OCI-LY1 (cell line): ENCODE measurements at regions not wholly inside any gene's neighbourhood (a gene's known extent, or its start where the extent isn't known, plus 50 kb on each side); places are given as distances from the start of the nearest gene placed in this dataset.

Experiments used
- EZH2 ChIP-seq: fragments of 200-600 bp; sonication (generic), shearing (Covaris generic); IDR thresholded peaks from 2 replicates; pipeline ENCODE4 v1.8.0; 2017; ENCODE audit warnings: borderline replicate concordance, mixed run types, mild to moderate bottlenecking, antibody characterized with exemption, low read length, moderate library complexity, mixed read lengths
- TF ChIP-seq, protein P1 (sequence below): fragments of 200-600 bp; sonication (generic), shearing (Covaris generic); IDR thresholded peaks from 2 replicates; pipeline ENCODE4 v1.5.1; 2017; ENCODE audit warnings: mild to moderate bottlenecking, antibody characterized with exemption, low read length, moderate library complexity, mixed read lengths

DNA sequence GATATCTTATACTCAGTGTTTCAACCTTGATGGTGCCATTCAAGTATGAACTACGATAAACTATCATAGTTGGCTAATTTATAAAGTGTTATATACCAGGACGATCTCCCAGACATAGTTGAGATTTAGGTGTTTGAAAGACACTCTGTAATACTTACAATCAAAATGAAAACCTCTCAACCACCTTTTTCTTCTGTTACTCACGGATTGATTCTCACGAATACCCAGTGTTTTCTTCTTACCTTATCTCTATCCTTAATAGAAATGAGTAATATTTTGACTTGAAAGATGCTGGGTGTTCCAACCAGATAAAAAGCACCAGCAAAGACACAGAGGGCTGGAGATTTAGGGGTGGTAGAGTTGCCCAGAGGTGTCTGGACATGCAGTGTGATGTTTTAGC lies 169.9 kb downstream of the PTCSC3 start:
- TF ChIP-seq, protein P1, sequence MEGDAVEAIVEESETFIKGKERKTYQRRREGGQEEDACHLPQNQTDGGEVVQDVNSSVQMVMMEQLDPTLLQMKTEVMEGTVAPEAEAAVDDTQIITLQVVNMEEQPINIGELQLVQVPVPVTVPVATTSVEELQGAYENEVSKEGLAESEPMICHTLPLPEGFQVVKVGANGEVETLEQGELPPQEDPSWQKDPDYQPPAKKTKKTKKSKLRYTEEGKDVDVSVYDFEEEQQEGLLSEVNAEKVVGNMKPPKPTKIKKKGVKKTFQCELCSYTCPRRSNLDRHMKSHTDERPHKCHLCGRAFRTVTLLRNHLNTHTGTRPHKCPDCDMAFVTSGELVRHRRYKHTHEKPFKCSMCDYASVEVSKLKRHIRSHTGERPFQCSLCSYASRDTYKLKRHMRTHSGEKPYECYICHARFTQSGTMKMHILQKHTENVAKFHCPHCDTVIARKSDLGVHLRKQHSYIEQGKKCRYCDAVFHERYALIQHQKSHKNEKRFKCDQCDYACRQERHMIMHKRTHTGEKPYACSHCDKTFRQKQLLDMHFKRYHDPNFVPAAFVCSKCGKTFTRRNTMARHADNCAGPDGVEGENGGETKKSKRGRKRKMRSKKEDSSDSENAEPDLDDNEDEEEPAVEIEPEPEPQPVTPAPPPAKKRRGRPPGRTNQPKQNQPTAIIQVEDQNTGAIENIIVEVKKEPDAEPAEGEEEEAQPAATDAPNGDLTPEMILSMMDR, result no peak
- no peak for TF ChIP-seq EZH2
